ENCODE measurements at regions not wholly inside any gene's neighbourhood (a gene's known extent, or its start where the extent isn't known, plus 50 kb on each side); places are given as distances from the start of the nearest gene placed in this dataset.

DNA sequence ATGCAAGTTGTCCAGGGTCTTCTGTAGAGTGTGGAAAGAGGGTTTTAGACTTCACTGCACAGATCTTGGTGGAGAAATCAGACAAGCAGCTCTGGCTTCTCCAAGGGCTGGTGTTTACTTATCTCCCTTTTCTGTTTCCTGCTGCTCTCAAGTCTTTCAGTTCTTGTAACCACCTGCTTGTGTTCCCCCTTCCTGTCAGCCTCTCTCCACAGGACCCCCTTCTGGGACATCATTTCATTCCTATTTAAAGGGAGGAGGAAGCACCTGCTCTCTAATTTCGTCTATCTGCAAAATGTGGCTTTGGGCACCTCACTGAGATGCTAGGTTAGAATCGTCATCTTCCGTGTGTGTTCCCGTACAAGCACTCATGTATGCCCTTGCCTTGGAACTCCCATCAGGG, 636.2 kb downstream of the MTRR start:
- TF ChIP-seq, protein P1, sequence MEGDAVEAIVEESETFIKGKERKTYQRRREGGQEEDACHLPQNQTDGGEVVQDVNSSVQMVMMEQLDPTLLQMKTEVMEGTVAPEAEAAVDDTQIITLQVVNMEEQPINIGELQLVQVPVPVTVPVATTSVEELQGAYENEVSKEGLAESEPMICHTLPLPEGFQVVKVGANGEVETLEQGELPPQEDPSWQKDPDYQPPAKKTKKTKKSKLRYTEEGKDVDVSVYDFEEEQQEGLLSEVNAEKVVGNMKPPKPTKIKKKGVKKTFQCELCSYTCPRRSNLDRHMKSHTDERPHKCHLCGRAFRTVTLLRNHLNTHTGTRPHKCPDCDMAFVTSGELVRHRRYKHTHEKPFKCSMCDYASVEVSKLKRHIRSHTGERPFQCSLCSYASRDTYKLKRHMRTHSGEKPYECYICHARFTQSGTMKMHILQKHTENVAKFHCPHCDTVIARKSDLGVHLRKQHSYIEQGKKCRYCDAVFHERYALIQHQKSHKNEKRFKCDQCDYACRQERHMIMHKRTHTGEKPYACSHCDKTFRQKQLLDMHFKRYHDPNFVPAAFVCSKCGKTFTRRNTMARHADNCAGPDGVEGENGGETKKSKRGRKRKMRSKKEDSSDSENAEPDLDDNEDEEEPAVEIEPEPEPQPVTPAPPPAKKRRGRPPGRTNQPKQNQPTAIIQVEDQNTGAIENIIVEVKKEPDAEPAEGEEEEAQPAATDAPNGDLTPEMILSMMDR (IDR thresholded peaks at IDR 0.05), result no peak

DNA sequence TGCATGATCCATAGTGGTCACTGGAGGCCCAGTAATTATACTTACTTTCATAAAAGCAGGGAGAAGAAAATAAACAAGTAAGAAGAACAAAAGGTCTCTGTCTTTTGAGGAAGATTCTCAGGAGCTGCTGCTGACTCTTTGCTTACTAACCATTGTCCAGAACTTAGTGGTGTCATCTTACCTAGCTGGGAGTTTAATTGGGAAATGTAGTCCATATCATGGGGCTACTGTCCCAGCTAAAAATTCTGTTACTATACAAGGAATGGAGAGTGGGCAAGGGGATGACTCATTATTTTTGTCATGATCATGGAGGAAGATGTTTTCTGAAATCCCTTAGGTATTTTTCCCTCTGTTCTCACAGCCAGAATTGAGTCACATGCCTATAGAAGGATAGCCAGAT, 639.3 kb downstream of the MTRR start:
- TF ChIP-seq, protein P1 (IDR thresholded peaks at IDR 0.05), result no peak

DNA sequence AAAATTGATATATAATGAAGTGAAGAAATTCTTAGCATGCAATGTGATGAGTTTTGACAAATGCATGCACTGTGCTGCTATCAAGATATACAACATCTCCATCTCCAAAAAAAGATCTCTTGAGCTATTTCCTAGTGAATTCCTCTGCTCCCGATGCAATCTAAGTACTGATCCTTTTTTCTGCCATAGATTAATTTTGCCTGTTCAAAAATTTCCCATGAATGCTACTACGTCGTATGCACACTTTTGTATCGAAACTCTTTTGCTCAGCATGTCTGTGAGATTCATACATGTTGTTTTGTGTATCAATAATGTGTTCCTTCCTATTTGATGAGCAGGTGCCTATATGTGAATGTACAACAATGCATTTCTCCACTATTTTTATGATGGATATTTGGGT, 647.4 kb downstream of the MTRR start:
- TF ChIP-seq, protein P1 (IDR thresholded peaks at IDR 0.05), result no peak

DNA sequence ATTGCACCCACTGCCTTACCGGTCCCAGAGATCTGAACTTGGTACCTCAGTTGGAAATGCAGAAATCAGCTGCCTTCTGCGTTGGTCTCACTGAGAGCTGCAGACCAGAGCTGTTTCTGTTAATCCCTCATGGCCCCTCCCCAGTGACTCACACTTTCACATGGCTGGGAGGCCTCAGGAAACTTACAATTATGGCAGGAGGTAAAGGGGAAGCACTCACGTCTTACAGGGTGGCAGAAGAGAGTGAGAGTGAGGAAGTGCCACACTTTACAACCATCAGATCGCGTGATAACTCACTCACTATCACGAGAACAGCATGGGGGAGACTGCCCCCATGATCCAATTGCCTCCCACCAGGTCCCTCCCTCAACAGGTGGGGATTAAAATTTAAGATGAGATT, 648.5 kb downstream of the MTRR start:
- TF ChIP-seq, protein P1 (IDR thresholded peaks at IDR 0.05), result no peak

DNA sequence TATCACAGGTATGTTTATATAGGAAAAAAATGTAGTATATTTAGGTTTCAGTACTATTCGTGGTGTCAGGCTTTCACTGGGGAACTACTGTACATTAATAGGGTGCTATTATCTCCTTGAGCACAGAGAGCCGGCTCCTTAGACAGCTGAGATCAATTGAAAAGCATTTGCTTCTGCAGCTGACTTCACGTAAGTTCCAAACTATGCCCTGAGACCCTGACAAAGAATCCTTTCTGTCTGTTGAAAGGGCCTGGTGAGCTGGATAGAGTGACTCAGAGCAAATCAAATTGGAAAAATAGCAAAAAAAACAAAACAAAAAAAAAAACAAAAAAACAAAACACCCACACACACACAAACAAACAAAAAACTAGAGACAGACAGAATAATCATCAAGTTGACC, 652.0 kb downstream of the MTRR start:
- TF ChIP-seq, protein P1 (IDR thresholded peaks at IDR 0.05), result no peak

DNA sequence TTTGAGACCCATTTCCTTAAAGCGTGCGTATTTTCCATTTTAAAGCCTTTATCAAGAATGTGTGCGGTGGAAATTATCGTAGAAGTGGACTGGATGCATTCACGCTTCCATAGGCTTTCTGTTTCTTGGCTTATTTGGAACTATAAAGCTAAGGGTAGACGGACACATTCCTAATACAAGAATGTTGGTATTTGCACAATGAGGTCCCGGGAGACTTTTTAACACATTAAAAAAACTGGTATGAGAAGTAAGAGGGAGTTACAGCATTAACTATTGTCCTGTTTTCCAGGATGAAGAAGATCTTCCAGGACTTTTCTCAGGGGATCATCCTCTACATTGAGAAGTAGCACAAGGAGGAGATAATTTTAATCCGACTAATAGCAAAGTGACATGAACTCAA, 653.0 kb downstream of the MTRR start:
- TF ChIP-seq, protein P1 (IDR thresholded peaks at IDR 0.05), result no peak

DNA sequence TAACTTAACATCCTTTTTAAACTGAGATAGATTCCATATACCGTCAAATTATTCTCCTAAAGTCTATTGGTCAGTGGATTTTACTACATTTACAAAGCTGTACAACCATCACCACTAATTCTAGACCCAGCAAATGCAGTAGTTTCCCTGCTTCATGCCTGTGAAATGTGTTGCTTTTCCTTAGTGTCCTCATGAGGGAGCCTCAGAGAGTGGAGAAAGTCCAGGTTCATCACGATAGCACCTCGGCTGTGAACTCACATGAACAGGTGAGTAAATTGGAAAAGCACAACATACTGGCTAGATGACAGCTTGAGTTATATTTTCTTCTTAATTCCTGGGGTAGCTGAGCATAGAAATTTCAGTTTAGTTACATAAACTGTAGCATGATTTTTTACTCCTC, 653.7 kb downstream of the MTRR start:
- TF ChIP-seq, protein P1 (IDR thresholded peaks at IDR 0.05), result peak; percentile 11; the same call in 1 of the 2 replicates

DNA sequence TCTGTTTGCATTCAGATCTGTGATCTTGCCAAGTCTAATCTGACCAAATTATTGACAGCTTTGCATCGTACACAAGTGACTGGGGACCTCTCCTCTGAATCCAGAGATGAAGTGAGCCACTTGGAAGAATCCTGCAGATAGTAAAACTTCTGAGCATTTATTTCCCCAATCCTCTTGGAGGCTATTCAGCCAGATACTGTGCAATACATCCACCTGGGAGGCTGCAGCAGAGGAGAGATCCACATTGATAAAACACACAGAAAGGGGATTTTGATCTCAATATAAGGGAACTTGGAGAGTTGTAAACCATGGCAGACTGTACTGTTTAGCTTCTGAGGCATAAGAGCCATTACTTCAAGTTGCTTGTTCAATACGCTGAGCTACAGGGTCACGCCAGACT, 654.6 kb downstream of the MTRR start:
- TF ChIP-seq, protein P1 (IDR thresholded peaks at IDR 0.05), result no peak

All from LNCAP (cell line).